ENCODE measurements at regions not wholly inside any gene's neighbourhood (a gene's known extent, or its start where the extent isn't known, plus 50 kb on each side); places are given as distances from the start of the nearest gene placed in this dataset.

GRCh38 chr11:92053216-92053615 is 171.4 kb upstream of the FAT3 start:
- CTCF ChIA-PET = no interaction called here
- ATAC-seq = no peak

GRCh38 chr11:92050305-92050704 is 174.3 kb upstream of the FAT3 start:
- H3K4me3 ChIP-seq (ENCODE audit: low read length) = no peak overlapping the region
- no peak overlapping the region for H3K27ac ChIP-seq (ENCODE audit: low read length)
- H3K27me3 ChIP-seq (ENCODE audit: low read length) = no peaks in the 10 kb centered on the region
- no peak overlapping the region for H2AFZ ChIP-seq (ENCODE audit: low read length)
- intact Hi-C loops (cut with micrococcal nuclease) = no loop called here
- CTCF ChIA-PET = no interaction called here
- no peaks in the 10 kb centered on the region for H3K79me2 ChIP-seq (ENCODE audit: low read length)
- no peaks in the 10 kb centered on the region for H4K20me1 ChIP-seq (ENCODE audit: low read length)
- no peaks in the 10 kb centered on the region for H3K4me1 ChIP-seq (ENCODE audit: insufficient read depth, low read length)
- BruUV-seq (replicated peaks) = no TSS peak
- H3K9me3 ChIP-seq (ENCODE audit: low read length) = 0 out of 2 replicates have a peak, but pooled peaks cover 3% of the 10 kb centered on the region
- ATAC-seq (no peak), DNase-seq (no peak)
- no peak overlapping the region for H3K4me2 ChIP-seq (ENCODE audit: low read length)
- TF ChIP-seq CTCF (conservative IDR thresholded peaks at IDR 0.05; ENCODE audit: low read depth, low read length) = no peak
- no peak for TF ChIP-seq EZH2 (IDR thresholded peaks at IDR 0.05; ENCODE audit: low read length, unreplicated experiment)
- no peak for TF ChIP-seq EZH2phosphoT487 (IDR thresholded peaks at IDR 0.05; ENCODE audit: borderline replicate concordance, low read length)
- H3K36me3 ChIP-seq (ENCODE audit: low read depth, low read length) = no peaks in the 10 kb centered on the region
- no peak overlapping the region for H3K9ac ChIP-seq (ENCODE audit: low read length)
- POLR2A ChIA-PET (ENCODE audit: unreplicated experiment) = no interaction called here
- H3F3A ChIP-seq (ENCODE audit: low read length, unreplicated experiment) = no peaks in the 10 kb centered on the region
- H3K9me2 ChIP-seq (replicated peaks; ENCODE audit: low read length) = no peaks in the 10 kb centered on the region

More at GRCh38 chr11:92053216-92053615, 171.4 kb upstream of the FAT3 start:
- peaks cover 3% of the 10 kb centered on the region; the same call in 1 of the 2 replicates for H3K9me3 ChIP-seq (ENCODE audit: low read length)
- no peak overlapping the region for H2AFZ ChIP-seq (ENCODE audit: low read length)
- intact Hi-C loops (cut with micrococcal nuclease) = no loop called here
- no peak for TF ChIP-seq EZH2 (IDR thresholded peaks at IDR 0.05; ENCODE audit: low read length, unreplicated experiment)
- no peak for TF ChIP-seq EZH2phosphoT487 (IDR thresholded peaks at IDR 0.05; ENCODE audit: borderline replicate concordance, low read length)
- no peak for TF ChIP-seq CTCF (conservative IDR thresholded peaks at IDR 0.05; ENCODE audit: low read depth, low read length)
- no peaks in the 10 kb centered on the region for H3F3A ChIP-seq (ENCODE audit: low read length, unreplicated experiment)
- no peaks in the 10 kb centered on the region for H3K4me1 ChIP-seq (ENCODE audit: insufficient read depth, low read length)
- BruUV-seq (replicated peaks) = no TSS peak
- no peak overlapping the region for H3K4me2 ChIP-seq (ENCODE audit: low read length)
- no peaks in the 10 kb centered on the region for H3K79me2 ChIP-seq (ENCODE audit: low read length)
- no peaks in the 10 kb centered on the region for H3K9me2 ChIP-seq (replicated peaks; ENCODE audit: low read length)
- POLR2A ChIA-PET (ENCODE audit: unreplicated experiment) = no interaction called here
- no peaks in the 10 kb centered on the region for H3K36me3 ChIP-seq (ENCODE audit: low read depth, low read length)
- no peaks in the 10 kb centered on the region for H4K20me1 ChIP-seq (ENCODE audit: low read length)
- H3K4me3 ChIP-seq (ENCODE audit: low read length) = no peak overlapping the region
- no peak overlapping the region for H3K27ac ChIP-seq (ENCODE audit: low read length)
- no peak overlapping the region for H3K9ac ChIP-seq (ENCODE audit: low read length)
- no peaks in the 10 kb centered on the region for H3K27me3 ChIP-seq (ENCODE audit: low read length)
- DNase-seq = no peak

GRCh38 chr11:92048415-92048814 is 176.2 kb upstream of the FAT3 start:
- H4K20me1 ChIP-seq (ENCODE audit: low read length) = no peaks in the 10 kb centered on the region
- no peaks in the 10 kb centered on the region for H3K27me3 ChIP-seq (ENCODE audit: low read length)
- no peak for ATAC-seq
- intact Hi-C loops (cut with micrococcal nuclease) = no loop called here
- no peak overlapping the region for H3K4me2 ChIP-seq (ENCODE audit: low read length)
- no peaks in the 10 kb centered on the region for H3K36me3 ChIP-seq (ENCODE audit: low read depth, low read length)
- no peaks in the 10 kb centered on the region for H3K9me2 ChIP-seq (replicated peaks; ENCODE audit: low read length)
- CTCF ChIA-PET = no interaction called here
- DNase-seq = no peak
- TF ChIP-seq CTCF (conservative IDR thresholded peaks at IDR 0.05; ENCODE audit: low read depth, low read length) (no peak), EZH2phosphoT487 (IDR thresholded peaks at IDR 0.05; ENCODE audit: borderline replicate concordance, low read length) (no peak), EZH2 (IDR thresholded peaks at IDR 0.05; ENCODE audit: low read length, unreplicated experiment) (no peak)
- no peak overlapping the region for H3K9ac ChIP-seq (ENCODE audit: low read length)
- no peaks in the 10 kb centered on the region for H3K4me1 ChIP-seq (ENCODE audit: insufficient read depth, low read length)
- H3K9me3 ChIP-seq (ENCODE audit: low read length) = 0 out of 2 replicates have a peak, but pooled peaks cover 3% of the 10 kb centered on the region
- no peak overlapping the region for H2AFZ ChIP-seq (ENCODE audit: low read length)
- H3K4me3 ChIP-seq (ENCODE audit: low read length) = no peak overlapping the region
- H3K27ac ChIP-seq (ENCODE audit: low read length) = no peak overlapping the region
- no peaks in the 10 kb centered on the region for H3F3A ChIP-seq (ENCODE audit: low read length, unreplicated experiment)
- H3K79me2 ChIP-seq (ENCODE audit: low read length) = no peaks in the 10 kb centered on the region
- POLR2A ChIA-PET (ENCODE audit: unreplicated experiment) = no interaction called here
- BruUV-seq (replicated peaks) = no TSS peak
